ENCODE measurements at regions not wholly inside any gene's neighbourhood (a gene's known extent, or its start where the extent isn't known, plus 50 kb on each side); places are given as distances from the start of the nearest gene placed in this dataset.

DNA sequence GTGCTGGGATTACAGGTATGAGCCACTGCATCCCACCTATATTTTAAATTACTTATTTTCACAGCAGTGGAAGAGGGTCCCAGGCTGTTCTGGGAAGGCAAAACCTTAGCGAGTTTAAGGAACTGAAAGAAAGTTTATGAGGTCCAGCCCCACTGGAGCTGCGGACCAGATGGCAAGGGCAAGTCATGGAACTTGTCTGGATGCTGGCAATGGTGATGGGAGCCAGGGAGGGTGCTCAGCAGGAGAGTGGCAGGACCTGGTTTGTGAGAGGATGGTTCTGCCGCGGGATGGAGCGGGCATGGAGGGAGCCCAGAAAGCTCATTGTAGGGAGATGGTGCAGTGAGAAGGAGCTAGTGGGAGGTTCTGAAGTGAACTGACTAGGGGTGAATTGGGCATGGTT lies 50.6 kb upstream of the SLC45A1 start:
- DNase-seq (ENCODE audit: low read depth) = no peak

DNA sequence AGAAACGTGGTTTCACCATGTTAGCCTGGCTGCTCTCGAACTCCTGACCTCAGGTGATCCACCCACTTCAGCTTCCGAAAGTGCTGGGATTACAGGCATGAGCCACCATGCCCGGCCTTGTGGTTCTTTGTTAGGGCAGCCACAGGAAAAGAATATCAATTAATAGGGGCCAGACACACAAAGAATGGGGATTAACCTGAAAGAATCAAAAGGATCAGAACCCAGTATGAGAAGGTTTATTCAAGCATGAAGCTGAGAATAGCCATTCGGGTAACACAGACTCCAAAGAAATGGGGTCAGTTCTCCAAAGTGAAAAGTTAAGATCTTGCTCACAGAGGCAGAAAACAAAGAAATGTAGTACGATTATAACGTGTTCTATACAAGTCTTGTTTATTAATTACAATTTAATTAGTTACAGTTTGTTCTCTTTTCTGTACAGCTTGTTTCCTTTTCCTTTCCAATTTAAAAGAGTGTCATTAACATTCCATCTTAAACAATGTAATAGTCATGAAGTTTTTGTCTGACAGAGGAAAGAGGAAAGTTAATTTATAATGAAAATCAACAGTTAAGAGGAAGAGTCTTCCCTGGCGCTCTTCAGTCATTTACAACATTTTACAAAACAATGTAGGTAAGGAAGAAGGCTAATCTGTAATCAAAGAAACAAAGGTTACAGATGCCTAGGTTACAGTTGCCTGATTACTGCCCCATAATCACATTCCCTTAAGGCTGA lies 51.3 kb upstream of the SLC45A1 start:
- DNase-seq (ENCODE audit: low read depth) = no peak

- peak; percentile 31 for DNase-seq (ENCODE audit: low read depth)
These were observed 54.1 kb upstream of the SLC45A1 start for GRCh38 chr1:8263791-8264190.

DNA sequence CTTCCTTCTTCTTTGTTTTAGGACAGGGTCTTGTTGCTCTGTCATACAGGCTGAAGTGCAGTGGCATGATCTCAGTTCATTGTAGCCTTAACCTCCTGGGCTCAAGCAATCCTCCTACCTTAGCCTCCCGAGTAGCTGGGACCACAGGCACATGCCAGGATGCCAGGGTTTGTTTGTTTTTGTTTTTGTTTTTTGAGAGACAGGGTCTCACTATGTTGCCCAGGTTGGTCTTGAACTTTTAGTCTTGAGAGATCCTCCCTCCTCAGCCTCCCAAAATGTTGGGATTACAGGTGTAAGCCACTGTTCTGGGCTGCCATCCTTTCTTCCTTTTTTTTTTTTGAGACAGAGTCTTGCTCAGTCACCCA lies 56.5 kb upstream of the SLC45A1 start:
- no peak for DNase-seq (ENCODE audit: low read depth)

DNA sequence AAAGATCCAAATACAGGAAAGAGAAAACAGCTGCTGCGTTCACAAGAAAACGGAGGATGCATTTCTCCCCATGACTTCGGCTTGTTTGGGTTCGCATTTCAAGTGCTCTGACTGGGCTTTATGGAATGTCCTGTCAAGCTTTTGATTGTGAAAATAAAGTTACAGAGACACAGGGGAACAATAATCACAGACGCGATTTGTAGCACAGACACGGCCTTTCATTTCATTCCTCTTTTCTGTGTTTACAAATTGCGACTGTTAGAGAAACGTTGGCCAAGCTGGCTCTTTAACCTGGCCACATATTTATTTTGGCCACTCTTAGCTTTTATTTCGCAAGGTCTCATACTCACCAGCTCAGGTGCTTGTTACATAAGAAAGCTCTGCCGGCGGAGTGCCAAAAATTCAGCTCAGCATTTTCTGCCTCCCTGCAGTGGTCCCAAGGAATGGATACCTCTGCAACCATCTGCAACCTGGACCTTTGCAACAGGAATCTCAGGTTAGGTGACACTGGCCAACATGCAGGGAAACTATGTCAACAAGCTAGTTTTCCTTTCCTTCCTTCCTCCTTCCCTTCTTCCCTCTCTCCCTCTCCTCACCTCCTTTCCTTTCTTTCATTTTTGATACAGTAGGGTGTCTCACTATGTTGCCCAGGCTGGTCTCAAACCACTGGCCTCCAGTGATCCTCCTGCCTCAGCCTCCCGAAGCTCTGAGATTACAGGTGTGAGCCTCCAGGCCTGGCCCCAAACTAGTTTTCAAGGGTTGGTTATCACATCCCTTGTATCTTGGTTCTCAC lies 58.2 kb upstream of the SLC45A1 start:
- DNase-seq (ENCODE audit: low read depth) = no peak

DNA sequence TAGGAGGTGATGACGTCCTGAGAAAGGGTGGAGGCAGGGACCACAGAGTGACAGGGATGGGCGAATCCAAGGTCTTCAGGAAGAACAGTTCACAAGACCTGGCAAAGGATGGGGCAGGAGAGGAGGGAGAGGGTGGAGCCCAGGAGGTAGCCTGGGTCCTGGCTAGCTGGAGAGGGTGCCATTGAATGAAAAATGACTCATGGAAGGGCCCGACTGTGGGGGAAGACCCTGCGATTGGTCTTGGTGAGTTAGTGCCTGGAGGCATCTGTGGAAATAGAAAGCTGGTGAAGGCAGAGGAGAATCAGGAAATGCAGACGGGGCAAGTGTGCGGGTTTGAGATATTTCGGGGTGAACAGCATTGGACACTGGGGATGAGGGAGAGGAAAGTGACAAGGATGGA lies 60.3 kb upstream of the SLC45A1 start:
- no peak for DNase-seq (ENCODE audit: low read depth)

GRCh38 chr1:8256321-8256720 lies 61.6 kb upstream of the SLC45A1 start:
- no peak for DNase-seq (ENCODE audit: low read depth)

DNA sequence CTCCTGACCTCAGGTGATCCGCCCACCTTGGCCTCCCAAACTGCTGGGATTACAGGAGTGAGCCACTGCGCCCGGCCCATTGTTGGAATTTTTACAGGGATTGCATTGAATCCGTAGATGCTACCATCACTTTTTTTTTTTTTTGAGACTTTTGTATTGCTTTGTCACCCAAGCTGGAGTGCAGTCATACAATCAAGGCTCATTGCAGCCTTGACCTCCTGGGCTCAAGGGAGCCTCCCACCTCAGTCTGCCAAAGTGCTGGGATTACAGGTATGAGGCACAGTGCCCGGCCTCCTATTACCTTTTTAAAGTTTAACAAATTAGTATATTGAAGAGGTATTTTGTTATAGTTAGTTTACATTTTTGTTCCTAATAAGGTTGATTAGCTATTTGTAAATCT lies 62.2 kb upstream of the SLC45A1 start:
- no peak for DNase-seq (ENCODE audit: low read depth)

DNA sequence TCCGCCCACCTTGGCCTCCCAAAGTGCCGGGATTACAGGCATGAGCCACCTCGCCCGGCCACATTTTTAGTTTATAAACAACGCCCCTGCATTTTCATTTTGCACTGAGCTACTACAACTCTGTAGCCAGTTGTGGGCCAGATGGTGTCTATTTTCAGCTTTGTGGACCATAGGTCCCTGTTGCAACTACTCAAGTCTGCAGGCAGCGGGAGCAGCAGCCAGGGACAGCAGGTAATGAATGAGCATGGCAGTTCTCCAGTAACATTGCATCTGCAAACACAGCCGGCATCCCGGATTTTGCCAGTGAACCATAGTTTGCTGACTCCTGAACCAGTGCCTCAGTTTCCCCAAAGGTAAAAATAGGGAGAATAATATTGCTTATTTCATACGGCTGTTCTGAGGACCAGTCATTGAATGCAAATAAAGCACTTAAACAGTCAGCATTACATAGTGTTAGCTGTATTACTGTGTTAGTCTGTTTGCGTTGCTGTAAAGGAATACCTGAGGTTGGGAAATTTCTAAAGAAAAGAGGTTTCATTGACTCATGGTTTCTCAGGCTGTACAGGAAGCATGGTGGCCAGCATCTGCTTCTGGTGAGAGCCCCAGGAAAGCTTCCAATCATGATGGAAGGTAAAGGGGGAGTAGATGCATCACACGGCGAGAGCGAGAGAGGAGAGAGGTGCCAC lies 65.5 kb upstream of the SLC45A1 start:
- DNase-seq (ENCODE audit: low read depth) = no peak

DNA sequence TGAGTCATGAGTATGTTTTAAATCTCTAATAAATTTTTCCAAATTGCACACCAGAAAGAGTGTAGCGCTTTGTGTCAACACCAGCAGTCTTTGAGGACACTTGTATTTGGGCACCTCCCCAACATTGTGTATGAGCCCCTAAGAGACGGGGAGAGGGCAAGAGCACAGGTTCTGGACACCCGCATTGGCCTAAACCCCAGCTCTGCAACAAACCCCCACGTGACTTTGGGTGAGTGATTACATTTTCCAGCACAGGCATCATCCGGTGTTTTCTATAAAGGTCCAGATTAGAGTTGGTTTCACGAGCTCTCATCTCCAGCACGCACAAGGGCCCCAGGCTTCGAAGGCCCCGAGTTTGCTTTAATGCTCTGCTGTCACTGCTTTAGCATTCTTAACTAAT lies 66.3 kb upstream of the SLC45A1 start:
- no peak for DNase-seq (ENCODE audit: low read depth)

DNA sequence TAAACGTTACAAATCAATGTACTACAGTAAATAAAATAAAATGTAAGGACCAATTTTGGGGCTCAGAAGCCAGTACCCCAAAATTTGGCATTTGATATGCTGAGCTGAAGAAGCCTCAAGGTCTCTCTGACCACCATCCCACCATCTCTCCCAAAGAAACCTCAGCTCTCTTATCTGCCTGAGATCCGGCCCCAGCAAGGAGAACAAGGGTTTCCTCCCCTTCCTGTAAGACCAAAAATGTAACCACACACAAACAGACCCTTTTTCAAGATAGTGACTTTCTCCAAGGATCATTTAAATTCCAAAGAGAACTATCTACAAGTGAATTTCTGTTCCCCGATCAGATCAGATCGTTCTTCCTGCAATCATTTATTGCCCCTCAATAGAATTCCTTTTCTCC lies 68.1 kb upstream of the SLC45A1 start:
- no peak for DNase-seq (ENCODE audit: low read depth)

DNA sequence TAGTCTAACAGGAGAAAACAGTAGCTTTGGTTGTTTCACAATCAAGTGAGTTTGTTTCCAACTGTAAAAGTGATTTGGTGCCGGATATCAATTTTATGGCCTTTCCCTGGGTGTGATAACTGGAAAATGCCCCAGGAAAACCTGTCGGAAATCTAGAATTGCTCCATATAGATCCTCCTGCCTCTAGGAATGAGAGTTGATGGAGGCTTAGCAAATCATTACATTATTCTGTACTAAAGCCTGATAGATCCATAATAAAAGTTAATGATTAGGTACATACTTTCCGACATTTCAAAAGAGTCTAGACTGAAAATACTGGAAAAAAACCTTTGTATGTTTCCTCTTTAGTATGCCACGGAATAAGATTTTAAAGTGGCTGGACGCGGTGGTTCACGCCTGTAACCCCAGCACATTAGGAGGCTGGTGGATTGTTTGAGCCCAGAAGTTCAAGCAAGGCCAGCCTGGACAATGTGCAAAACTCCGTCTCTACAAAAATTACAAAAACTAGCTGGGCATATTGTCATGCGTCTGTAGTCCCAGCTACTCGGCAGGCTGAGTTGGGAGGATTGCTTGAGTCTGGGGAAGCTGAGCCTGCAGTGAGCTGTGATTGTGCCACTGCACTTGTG lies 70.0 kb upstream of the SLC45A1 start:
- no peak for DNase-seq (ENCODE audit: low read depth)

- DNase-seq (ENCODE audit: low read depth) = no peak
These were observed 73.6 kb upstream of the SLC45A1 start for GRCh38 chr1:8244304-8244703.

GRCh38 chr1:8242498-8242897 lies 75.4 kb upstream of the SLC45A1 start:
- no peak for DNase-seq (ENCODE audit: low read depth)

DNA sequence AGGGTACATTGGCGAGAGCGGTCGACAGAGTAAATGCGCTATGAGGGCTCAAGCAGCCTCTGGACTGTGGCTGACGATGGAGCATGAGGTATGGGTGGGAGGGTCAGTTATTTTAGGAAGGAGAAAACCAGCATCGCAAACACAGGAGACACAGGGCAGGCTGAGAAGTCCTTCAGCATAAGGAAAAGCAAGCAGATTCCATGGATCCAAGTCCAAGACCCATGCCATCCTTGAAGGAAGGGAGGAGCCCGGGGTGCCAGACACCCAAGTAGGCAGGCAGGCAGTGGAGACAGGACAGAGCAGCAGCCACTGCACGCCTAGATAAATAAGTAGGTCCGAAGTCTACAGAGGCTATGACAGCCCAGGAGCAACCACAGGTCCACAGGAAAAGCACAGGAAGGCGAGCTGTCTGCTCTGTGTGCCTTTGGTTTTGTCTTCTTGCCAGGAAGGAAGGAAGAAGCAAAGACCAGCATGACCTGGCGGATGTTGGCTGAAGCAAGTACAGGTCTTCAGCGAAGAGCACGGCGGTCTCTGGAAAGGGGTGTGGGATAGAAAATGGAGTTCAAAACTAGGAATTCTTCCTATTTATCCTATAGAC lies 76.4 kb upstream of the SLC45A1 start:
- no peak for DNase-seq (ENCODE audit: low read depth)

DNA sequence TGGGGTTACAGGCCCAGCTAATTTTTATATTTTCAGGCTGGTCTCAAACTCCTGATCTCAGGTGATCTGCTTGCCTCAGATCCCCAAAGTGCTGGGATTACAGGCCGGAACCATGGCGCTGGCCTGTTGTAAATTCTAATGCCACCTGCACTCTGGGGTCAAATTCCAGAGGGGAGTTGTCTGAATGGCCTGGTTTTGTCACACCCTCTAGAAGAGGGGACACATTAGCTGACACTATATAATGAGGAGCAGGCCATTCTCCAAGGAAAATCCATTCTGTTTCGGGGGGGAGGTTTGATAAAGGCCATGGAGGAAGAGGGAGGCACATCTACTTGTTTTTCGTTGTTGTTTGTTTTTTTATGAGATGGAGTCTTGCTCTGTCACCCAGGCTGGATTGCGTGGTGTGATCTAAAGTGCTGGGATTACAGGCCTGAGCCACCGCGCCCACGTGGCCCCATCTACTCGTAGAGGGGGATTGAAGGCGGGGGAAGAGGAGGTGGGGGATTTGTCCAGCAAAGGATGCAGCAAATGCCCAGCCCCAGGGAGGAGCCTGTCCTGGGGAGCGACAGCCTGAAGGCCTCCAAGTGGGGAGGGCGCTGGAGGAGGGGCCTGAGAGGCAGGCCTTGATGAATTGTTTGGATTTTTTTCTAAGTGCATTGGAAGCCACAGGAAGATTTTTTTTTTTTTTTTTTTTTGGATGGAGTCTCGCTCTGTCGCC lies 78.4 kb upstream of the SLC45A1 start:
- no peak for DNase-seq (ENCODE audit: low read depth)

DNA sequence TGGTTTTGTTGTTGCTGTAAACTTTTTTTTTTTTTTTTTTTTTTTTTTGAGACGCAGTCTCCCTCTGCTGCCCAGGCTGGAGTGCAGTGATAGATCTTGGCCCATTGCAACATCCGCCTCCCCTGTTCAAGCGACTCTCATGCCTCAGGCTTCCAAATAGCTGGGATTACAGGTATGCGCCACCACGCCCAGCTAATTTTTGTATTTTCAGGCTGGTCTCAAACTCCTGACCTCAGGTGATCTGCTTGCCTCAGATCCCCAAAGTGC lies 78.9 kb upstream of the SLC45A1 start:
- DNase-seq (ENCODE audit: low read depth) = no peak

- DNase-seq (ENCODE audit: low read depth) = peak; percentile 82
These were observed 79.5 kb upstream of the SLC45A1 start for GRCh38 chr1:8238141-8239038.

DNA sequence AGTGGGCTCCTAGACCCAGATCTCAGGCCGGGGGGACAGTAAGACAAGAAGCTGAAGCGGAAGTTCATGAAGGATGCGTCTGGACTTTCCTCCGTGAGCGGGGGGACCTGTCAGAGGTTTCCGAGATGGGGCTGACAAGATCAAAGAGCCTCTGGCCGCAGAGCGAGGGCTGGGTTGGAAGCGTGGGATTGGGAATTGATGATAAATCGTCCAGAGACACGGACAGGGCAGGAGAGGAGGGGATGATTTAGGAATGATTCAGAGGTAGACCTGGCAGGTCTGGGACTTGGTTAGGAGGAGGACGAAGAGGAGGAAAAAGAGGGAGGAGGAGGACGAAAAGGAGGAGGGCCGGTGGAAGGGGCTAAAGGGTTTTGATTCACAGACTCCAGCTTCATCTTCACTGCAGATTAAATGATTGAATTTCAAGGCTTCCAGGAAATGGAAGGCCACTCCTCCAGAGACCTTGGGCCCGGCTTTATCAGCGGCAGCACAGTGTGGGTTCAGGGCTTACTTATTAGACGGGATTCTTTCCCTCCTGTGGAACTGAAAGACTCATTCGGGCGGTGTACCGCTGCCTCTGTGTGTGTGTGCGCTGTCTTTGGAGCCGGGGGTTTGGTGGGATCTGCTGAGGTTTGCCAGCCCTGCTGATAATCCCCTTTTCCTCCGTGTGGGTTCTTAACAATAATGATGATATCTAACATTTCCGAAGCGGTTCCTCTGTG lies 85.7 kb upstream of the SLC45A1 start:
- DNase-seq (ENCODE audit: low read depth) = no peak

- DNase-seq (ENCODE audit: low read depth) = no peak
These were observed 87.7 kb upstream of the SLC45A1 start for GRCh38 chr1:8230292-8230621.

All from HS-27A (cell line).